A673 (cell line): ENCODE measurements at regions not wholly inside any gene's neighbourhood (a gene's known extent, or its start where the extent isn't known, plus 50 kb on each side); places are given as distances from the start of the nearest gene placed in this dataset.

ENCODE experiments used
- BruUV-seq: library from RNA; stranded (reverse); fragments of 400-500 nt; replicated peaks from 2 replicates; lab custom pipeline; 2021; lab: Mats Ljungman, UMichigan
- CTCF ChIA-PET: fragments of 300-600 bp; sonication (Branson Sonifier 250); formaldehyde crosslinking; loops from one replicate; lab custom pipeline; 2022; ENCODE audit warnings: antibody characterized with exemption; lab: Charles Lee
- POLR2A ChIA-PET: fragments of 300-600 bp; sonication (Branson Sonifier 250); formaldehyde crosslinking; loops from one replicate; lab custom pipeline; 2022; ENCODE audit warnings: antibody characterized with exemption; ENCODE audit not compliant: low non-redundant PET; lab: Charles Lee
- DNase-seq: peaks from one replicate; pipeline ENCODE4 v3.0.0-alpha.2; 2015; ENCODE audit warnings: low spot score
- H3K27ac ChIP-seq: fragments of 200-600 bp; sonication (generic); 2 replicates; pipeline ENCODE4 v1.5.1; 2016; ENCODE audit warnings: mixed run types, low read depth, mild to moderate bottlenecking, mixed read lengths, antibody characterized with exemption, low read length; ENCODE audit not compliant: poor library complexity, severe bottlenecking
- H3K27me3 ChIP-seq: fragments of 200-600 bp; sonication (generic); replicated peaks from 2 replicates; pipeline ENCODE4 v1.6.1; 2017; ENCODE audit warnings: mixed run types, low read depth, mild to moderate bottlenecking, mixed read lengths, antibody characterized with exemption, low read length; ENCODE audit not compliant: insufficient read depth, poor library complexity
- H3K36me3 ChIP-seq: fragments of 200-600 bp; sonication (generic); 2 replicates; pipeline ENCODE4 v1.6.1; 2016; ENCODE audit warnings: mixed run types, mild to moderate bottlenecking, mixed read lengths, antibody characterized with exemption, low read length; ENCODE audit not compliant: insufficient read depth, poor library complexity, severe bottlenecking
- H3K4me1 ChIP-seq: fragments of 200-600 bp; sonication (generic); 2 replicates; pipeline ENCODE4 v1.6.1; 2017; ENCODE audit warnings: mixed run types, mild to moderate bottlenecking, mixed read lengths, antibody characterized with exemption, low read length; ENCODE audit not compliant: insufficient read depth, poor library complexity, severe bottlenecking
- H3K4me3 ChIP-seq: fragments of 200-600 bp; sonication (generic); 2 replicates; pipeline ENCODE4 v1.5.1; 2016; ENCODE audit warnings: low read depth, mixed run types, mild to moderate bottlenecking, mixed read lengths, low read length; ENCODE audit not compliant: poor library complexity, severe bottlenecking
- H3K9me3 ChIP-seq: fragments of 200-600 bp; sonication (generic); 2 replicates; pipeline ENCODE4 v1.6.1; 2016; ENCODE audit warnings: mixed run types, low read depth, mild to moderate bottlenecking, mixed read lengths, antibody characterized with exemption, low read length; ENCODE audit not compliant: poor library complexity, severe bottlenecking
- CTCF ChIP-seq: fragments of 300-800, 200-600 bp; sonication (generic); conservative IDR thresholded peaks from 2 replicates; pipeline ENCODE4 v1.5.1; 2017; ENCODE audit warnings: low read depth, mild to moderate bottlenecking, antibody characterized with exemption, low read length, moderate library complexity, mixed read lengths
- EZH2 ChIP-seq: fragments of 200-600 bp; sonication (generic); IDR thresholded peaks from 2 replicates; pipeline ENCODE4 v1.6.1; 2017; ENCODE audit warnings: borderline replicate concordance, low read depth, mild to moderate bottlenecking, mixed read lengths, antibody characterized with exemption, low read length; ENCODE audit not compliant: poor library complexity, severe bottlenecking
- intact Hi-C: fragments of 100-400 bp; cut with micrococcal nuclease; formaldehyde crosslinking; loops from one replicate; pipeline ENCODE4 v1.10.0; 2022; ENCODE audit not compliant: unreplicated experiment

GRCh38 chr7:145584401-145584800 lies 532.2 kb upstream of the CNTNAP2 start:
- intact Hi-C loops: no loop called here
- BruUV-seq: no TSS peak
- POLR2A ChIA-PET: no interaction called here
- Histone ChIP-seq H3K27me3 (no peaks in the 10 kb centered on the region), H3K4me3 (no peak overlapping the region), H3K27ac (no peak overlapping the region), H3K36me3 (no peaks in the 10 kb centered on the region), H3K4me1 (no peaks in the 10 kb centered on the region), H3K9me3 (peaks cover 3% of the 10 kb centered on the region)
- TF ChIP-seq EZH2: no peak
- TF ChIP-seq CTCF: no peak
- CTCF ChIA-PET: no interaction called here
- no peak for DNase-seq

DNA sequence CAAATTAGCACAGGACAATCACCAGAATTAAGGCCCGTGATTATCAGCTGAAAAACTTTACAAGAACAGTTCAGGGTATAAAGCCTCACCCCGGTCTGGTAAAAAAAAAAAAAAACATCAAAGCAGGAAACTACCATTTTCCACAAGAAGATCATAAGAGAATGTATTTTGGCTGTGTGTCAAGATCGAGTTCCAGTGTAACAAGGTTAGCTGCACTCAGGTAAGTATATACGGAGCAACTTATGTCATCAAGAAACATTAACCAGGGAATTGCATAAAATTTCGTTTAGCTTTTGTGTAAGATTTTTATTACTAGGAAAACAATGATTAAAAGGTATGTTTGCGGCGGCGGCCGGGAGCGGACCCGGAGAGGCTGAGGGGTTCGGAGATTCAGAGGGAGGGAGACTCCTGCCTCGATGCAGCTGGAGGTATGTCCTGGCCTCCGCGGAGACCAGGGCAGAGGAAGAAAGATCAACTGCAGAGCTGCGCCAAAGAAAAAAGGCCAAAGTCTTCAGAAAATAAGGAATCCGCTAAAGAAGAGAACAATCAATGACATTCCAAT lies 533.8 kb upstream of the CNTNAP2 start:
- no peak for DNase-seq
- BruUV-seq: no TSS peak
- POLR2A ChIA-PET: no interaction called here
- peaks cover 3% of the 10 kb centered on the region for H3K9me3 ChIP-seq
- H3K27ac ChIP-seq: no peak overlapping the region
- intact Hi-C loops: no loop called here
- H3K27me3 ChIP-seq: no peaks in the 10 kb centered on the region
- H3K36me3 ChIP-seq: no peaks in the 10 kb centered on the region
- no peak overlapping the region for H3K4me3 ChIP-seq
- CTCF ChIA-PET: no interaction called here
- no peaks in the 10 kb centered on the region for H3K4me1 ChIP-seq
- TF ChIP-seq EZH2: no peak
- TF ChIP-seq CTCF: no peak

- DNase-seq: no peak
- BruUV-seq: no TSS peak
- TF ChIP-seq CTCF (no peak), EZH2 (no peak)
- no peaks in the 10 kb centered on the region for H3K27me3 ChIP-seq
- intact Hi-C loops: no loop called here
- ChIA-PET POLR2A (no interaction called here), CTCF (no interaction called here)
- no peaks in the 10 kb centered on the region for H3K9me3 ChIP-seq
- no peaks in the 10 kb centered on the region for H3K36me3 ChIP-seq
- H3K4me3 ChIP-seq: no peak overlapping the region
- no peaks in the 10 kb centered on the region for H3K4me1 ChIP-seq
- no peak overlapping the region for H3K27ac ChIP-seq
Observed at GRCh38 chr7:145557805-145558204, 558.8 kb upstream of the CNTNAP2 start.
